ENCODE measurements at regions not wholly inside any gene's neighbourhood (a gene's known extent, or its start where the extent isn't known, plus 50 kb on each side); places are given as distances from the start of the nearest gene placed in this dataset.
"Not testable (repeated sequence)": the region's sequence is repeated elsewhere in the genome, so short reads cannot be mapped to it uniquely, and the experiment has no call there.

- DNase-seq = no peak
Observed at GRCh38 chr1:189962181-189962580, 515.5 kb downstream of the BRINP3 start.

GRCh38 chr1:189970331-189971230 is 507.1 kb downstream of the BRINP3 start:
- no peak for DNase-seq

GRCh38 chr1:189971656-189972055 is 506.0 kb downstream of the BRINP3 start:
- no peak for DNase-seq

- no peak for DNase-seq
Observed at GRCh38 chr1:189977184-189977583, 500.5 kb downstream of the BRINP3 start.

GRCh38 chr1:189983166-189983890 is 494.3 kb downstream of the BRINP3 start:
- no peak for DNase-seq

GRCh38 chr1:189986516-189986915 is 491.1 kb downstream of the BRINP3 start:
- DNase-seq = no peak

- DNase-seq = no peak
Observed at GRCh38 chr1:189987509-189987908, 490.2 kb downstream of the BRINP3 start.

GRCh38 chr1:189992856-189993255 is 484.8 kb downstream of the BRINP3 start:
- DNase-seq = no peak

GRCh38 chr1:190000365-190000872 is 477.2 kb downstream of the BRINP3 start:
- DNase-seq = no peak

GRCh38 chr1:190001187-190001586 is 476.5 kb downstream of the BRINP3 start:
- no peak for DNase-seq

GRCh38 chr1:190003376-190003775 is 474.3 kb downstream of the BRINP3 start:
- no peak for DNase-seq

- no peak for DNase-seq
Observed at GRCh38 chr1:190011585-190011984, 466.1 kb downstream of the BRINP3 start.

- DNase-seq = not testable (repeated sequence)
Observed at GRCh38 chr1:190019151-190019550, 458.5 kb downstream of the BRINP3 start.

GRCh38 chr1:190019717-190020116 is 457.9 kb downstream of the BRINP3 start:
- no peak for DNase-seq

GRCh38 chr1:190022709-190023108 is 455.0 kb downstream of the BRINP3 start:
- no peak for DNase-seq

GRCh38 chr1:190029441-190029840 is 448.2 kb downstream of the BRINP3 start:
- no peak for DNase-seq

- no peak for DNase-seq
Observed at GRCh38 chr1:190043655-190044054, 434.0 kb downstream of the BRINP3 start.

GRCh38 chr1:190046231-190046630 is 431.4 kb downstream of the BRINP3 start:
- DNase-seq = no peak

All from suppressor macrophage (primary cell).